CD8-positive, alpha-beta memory T cell (primary cell): ENCODE measurements at regions not wholly inside any gene's neighbourhood (a gene's known extent, or its start where the extent isn't known, plus 50 kb on each side); places are given as distances from the start of the nearest gene placed in this dataset.
A peak's percentile ranks its signal among the peaks of the same experiment; 100 is the strongest.
"Not testable (repeated sequence)": the region's sequence is repeated elsewhere in the genome, so short reads cannot be mapped to it uniquely, and the experiment has no call there.

Source experiments
- CTCF ChIA-PET: fragments of 350-600 bp; sonication (Branson Sonifier 250); formaldehyde crosslinking; loops from one replicate; lab custom pipeline; 2021; ENCODE audit warnings: antibody characterized with exemption; lab: Charles Lee
- POLR2A ChIA-PET: fragments of 350-600 bp; sonication (Branson Sonifier 250); formaldehyde crosslinking; loops from one replicate; lab custom pipeline; 2021; ENCODE audit warnings: antibody characterized with exemption; lab: Charles Lee
- DNase-seq, 5 donors: peaks; one replicate each; pipeline versions ENCODE4 v3.0.0 to v3.0.0-alpha.2; 2020 to 2022; ENCODE audit warnings: mixed read lengths in 1 of 5
- H3K27ac ChIP-seq: one replicate; pipeline ENCODE4 v1.7.0; 2013; ENCODE audit warnings: low read depth, mild to moderate bottlenecking, low read length, moderate library complexity
- H3K27me3 ChIP-seq: 2 replicates; pipeline ENCODE4 v1.7.0; 2013; ENCODE audit warnings: low read length, mild to moderate bottlenecking; ENCODE audit not compliant: insufficient read depth, poor library complexity, severe bottlenecking
- H3K36me3 ChIP-seq: 2 replicates; pipeline ENCODE4 v1.7.0; 2013; ENCODE audit warnings: mild to moderate bottlenecking, low read length, moderate library complexity; ENCODE audit not compliant: insufficient read depth
- H3K4me1 ChIP-seq: 2 replicates; pipeline ENCODE4 v1.7.0; 2013; ENCODE audit warnings: mild to moderate bottlenecking, low read length, moderate library complexity; ENCODE audit not compliant: insufficient read depth
- H3K4me3 ChIP-seq: 2 replicates; pipeline ENCODE4 v1.7.0; 2013; ENCODE audit warnings: mild to moderate bottlenecking, low read length
- H3K9me3 ChIP-seq: 2 replicates; pipeline ENCODE4 v1.7.0; 2013; ENCODE audit warnings: mild to moderate bottlenecking, low read length
- H3K27ac Mint-ChIP-seq, 8 donors: one replicate each; pipeline ENCODE4 v1.8.0; 2020 to 2021; ENCODE audit warnings: mixed read lengths in 8 of 8, mild to moderate bottlenecking in 6 of 8, inconsistent platforms in 3 of 8, moderate library complexity in 3 of 8
- H3K27me3 Mint-ChIP-seq, 2 donors: one replicate each; pipeline ENCODE4 v1.8.0; 2020 to 2021; ENCODE audit warnings: mixed read lengths in 2 of 2, mild to moderate bottlenecking in 1 of 2, moderate library complexity in 1 of 2
- H3K36me3 Mint-ChIP-seq, 3 donors: one replicate each; pipeline ENCODE4 v1.8.0; 2020 to 2021; ENCODE audit warnings: mixed read lengths in 3 of 3, inconsistent platforms in 1 of 3, mild to moderate bottlenecking in 1 of 3
- H3K4me1 Mint-ChIP-seq, 3 donors: one replicate each; pipeline ENCODE4 v1.8.0; 2020 to 2021; ENCODE audit warnings: mixed read lengths in 3 of 3, inconsistent platforms in 1 of 3, mild to moderate bottlenecking in 1 of 3
- H3K4me3 Mint-ChIP-seq, 7 donors: one replicate each; pipeline ENCODE4 v1.8.0; 2020 to 2021; ENCODE audit warnings: mixed read lengths in 7 of 7, mild to moderate bottlenecking in 6 of 7, moderate library complexity in 4 of 7, inconsistent platforms in 2 of 7
- H3K9me3 Mint-ChIP-seq, 5 donors: one replicate each; pipeline ENCODE4 v1.8.0; 2020 to 2022; ENCODE audit warnings: mixed read lengths in 5 of 5, mild to moderate bottlenecking in 3 of 5, moderate library complexity in 2 of 5, inconsistent platforms in 1 of 5

- DNase-seq = peak; percentile 17 to 60 (median 22)
- no peaks in the 10 kb centered on the region for H3K9me3 Mint-ChIP-seq
- no peaks in the 10 kb centered on the region for H3K36me3 ChIP-seq
- H3K4me3 ChIP-seq = no peak overlapping the region
- no peaks in the 10 kb centered on the region for H3K9me3 ChIP-seq
- no peaks in the 10 kb centered on the region for H3K4me1 ChIP-seq
- peaks cover 0 to 4% of the 10 kb centered on the region in 2 donors for H3K27me3 Mint-ChIP-seq
- CTCF ChIA-PET = interaction anchor here (0.9 to 1.4 kb wide), 2 partner anchors 9 to 724 kb away, joined by 3 read pairs; no protein-coding TSS in a partner anchor
- H3K27me3 ChIP-seq = no peaks in the 10 kb centered on the region
- peaks cover 7 to 20% (median 11%) of the 10 kb centered on the region in 3 donors for H3K4me1 Mint-ChIP-seq
- no peak overlapping the region for H3K4me3 Mint-ChIP-seq
- H3K27ac ChIP-seq = no peak overlapping the region
- POLR2A ChIA-PET = no interaction called here
- no peak overlapping the region for H3K27ac Mint-ChIP-seq
- H3K36me3 Mint-ChIP-seq = no peaks in the 10 kb centered on the region
Observed at GRCh38 chr9:96061293-96061987, 185.9 kb downstream of the ERCC6L2 start.

- peaks cover 0 to 3% of the 10 kb centered on the region in 2 donors for H3K27me3 Mint-ChIP-seq
Observed at GRCh38 chr9:96058218-96058617, 182.7 kb downstream of the ERCC6L2 start.

GRCh38 chr9:96057155-96057554, 181.7 kb downstream of the ERCC6L2 start:
- H3K4me3 Mint-ChIP-seq = no peak overlapping the region
- Histone ChIP-seq H3K36me3 (no peaks in the 10 kb centered on the region), H3K27ac (no peak overlapping the region), H3K4me3 (no peak overlapping the region), H3K4me1 (no peaks in the 10 kb centered on the region), H3K27me3 (no peaks in the 10 kb centered on the region), H3K9me3 (no peaks in the 10 kb centered on the region)
- H3K4me1 Mint-ChIP-seq = peaks cover 7 to 21% (median 15%) of the 10 kb centered on the region in 3 donors
- H3K27ac Mint-ChIP-seq = peak overlapping the region in 5 of 8 donors; percentile 32 to 85 (median 66)
- POLR2A ChIA-PET = no interaction called here
- no peaks in the 10 kb centered on the region for H3K36me3 Mint-ChIP-seq
- H3K27me3 Mint-ChIP-seq = peaks cover 0 to 3% of the 10 kb centered on the region in 2 donors
- no peaks in the 10 kb centered on the region for H3K9me3 Mint-ChIP-seq
- CTCF ChIA-PET = no interaction called here
- DNase-seq = no peak

More at GRCh38 chr9:96058218-96058617, 182.7 kb downstream of the ERCC6L2 start:
- Mint-ChIP-seq H3K9me3 (no peaks in the 10 kb centered on the region), H3K4me1 (peaks cover 7 to 21% (median 15%) of the 10 kb centered on the region in 3 donors), H3K4me3 (no peak overlapping the region), H3K36me3 (no peaks in the 10 kb centered on the region), H3K27ac (no peak overlapping the region)
- no peak overlapping the region for H3K4me3 ChIP-seq
- no peak overlapping the region for H3K27ac ChIP-seq
- H3K27me3 ChIP-seq = no peaks in the 10 kb centered on the region
- CTCF ChIA-PET = no interaction called here
- H3K9me3 ChIP-seq = no peaks in the 10 kb centered on the region
- POLR2A ChIA-PET = no interaction called here
- no peak for DNase-seq
- no peaks in the 10 kb centered on the region for H3K36me3 ChIP-seq
- no peaks in the 10 kb centered on the region for H3K4me1 ChIP-seq

GRCh38 chr9:96056226-96056625, 180.7 kb downstream of the ERCC6L2 start:
- Histone ChIP-seq H3K27me3 (no peaks in the 10 kb centered on the region), H3K36me3 (no peaks in the 10 kb centered on the region), H3K9me3 (no peaks in the 10 kb centered on the region), H3K27ac (no peak overlapping the region), H3K4me3 (no peak overlapping the region), H3K4me1 (no peaks in the 10 kb centered on the region)
- Mint-ChIP-seq H3K4me3 (no peak overlapping the region), H3K36me3 (no peaks in the 10 kb centered on the region), H3K4me1 (peaks cover 7 to 19% (median 15%) of the 10 kb centered on the region in 3 donors), H3K27ac (peak overlapping the region in 3 of 8 donors; percentile 26 to 37 (median 29)), H3K27me3 (peaks cover 0 to 1% of the 10 kb centered on the region in 2 donors), H3K9me3 (no peaks in the 10 kb centered on the region)
- ChIA-PET POLR2A (no interaction called here), CTCF (no interaction called here)
- DNase-seq = no peak

GRCh38 chr9:96054248-96054647, 178.8 kb downstream of the ERCC6L2 start:
- H3K27me3 ChIP-seq, POLR2A ChIA-PET, CTCF ChIA-PET: not testable (repeated sequence)

GRCh38 chr9:96052686-96053085, 177.2 kb downstream of the ERCC6L2 start:
- no peaks in the 10 kb centered on the region for H3K9me3 ChIP-seq
- no peak overlapping the region for H3K4me3 ChIP-seq
- H3K27me3 ChIP-seq = no peaks in the 10 kb centered on the region
- Mint-ChIP-seq H3K4me3 (no peak overlapping the region), H3K4me1 (peaks cover 7 to 18% (median 14%) of the 10 kb centered on the region in 3 donors), H3K27ac (peak overlapping the region in 1 of 8 donors; percentile 63), H3K27me3 (peaks cover 1 to 3% of the 10 kb centered on the region in 2 donors), H3K36me3 (no peaks in the 10 kb centered on the region), H3K9me3 (no peaks in the 10 kb centered on the region)
- no peaks in the 10 kb centered on the region for H3K4me1 ChIP-seq
- H3K27ac ChIP-seq = no peak overlapping the region
- H3K36me3 ChIP-seq = no peaks in the 10 kb centered on the region
- CTCF ChIA-PET = interaction anchor here (1.4 kb wide), 1 partner anchor 9 kb away, joined by 3 read pairs; no protein-coding TSS in a partner anchor
- POLR2A ChIA-PET = no interaction called here
- DNase-seq = no peak

More at GRCh38 chr9:96054248-96054647, 178.8 kb downstream of the ERCC6L2 start:
- H3K27ac Mint-ChIP-seq, H3K9me3 ChIP-seq, H3K4me3 ChIP-seq, H3K36me3 ChIP-seq, DNase-seq, H3K27me3 Mint-ChIP-seq, H3K36me3 Mint-ChIP-seq, H3K4me3 Mint-ChIP-seq, H3K4me1 ChIP-seq, H3K9me3 Mint-ChIP-seq, H3K27ac ChIP-seq: not testable (repeated sequence)
- H3K4me1 Mint-ChIP-seq = peaks cover 7 to 15% (median 14%) of the 10 kb centered on the region in 3 donors

- DNase-seq = no peak
- Histone ChIP-seq H3K9me3 (no peaks in the 10 kb centered on the region), H3K27me3 (no peaks in the 10 kb centered on the region), H3K4me1 (no peaks in the 10 kb centered on the region), H3K36me3 (no peaks in the 10 kb centered on the region), H3K27ac (no peak overlapping the region), H3K4me3 (no peak overlapping the region)
- CTCF ChIA-PET = no interaction called here
- no peak overlapping the region for H3K4me3 Mint-ChIP-seq
- no peaks in the 10 kb centered on the region for H3K36me3 Mint-ChIP-seq
- POLR2A ChIA-PET = no interaction called here
- no peaks in the 10 kb centered on the region for H3K9me3 Mint-ChIP-seq
- H3K4me1 Mint-ChIP-seq = peaks cover 0 to 6% (median 4%) of the 10 kb centered on the region in 3 donors
- peaks cover 3 to 6% of the 10 kb centered on the region in 2 donors for H3K27me3 Mint-ChIP-seq
- no peak overlapping the region for H3K27ac Mint-ChIP-seq
Observed at GRCh38 chr9:96051423-96051822, 175.9 kb downstream of the ERCC6L2 start.

GRCh38 chr9:96050861-96051155, 175.3 kb downstream of the ERCC6L2 start:
- H3K27me3 Mint-ChIP-seq = peaks cover 7 to 12% of the 10 kb centered on the region in 2 donors
- H3K27me3 ChIP-seq = no peaks in the 10 kb centered on the region
- no peaks in the 10 kb centered on the region for H3K36me3 ChIP-seq
- ChIA-PET POLR2A (no interaction called here), CTCF (no interaction called here)
- no peak overlapping the region for H3K4me3 Mint-ChIP-seq
- no peaks in the 10 kb centered on the region for H3K36me3 Mint-ChIP-seq
- DNase-seq = no peak
- no peak overlapping the region for H3K27ac ChIP-seq
- no peaks in the 10 kb centered on the region for H3K9me3 Mint-ChIP-seq
- no peaks in the 10 kb centered on the region for H3K9me3 ChIP-seq
- no peak overlapping the region for H3K27ac Mint-ChIP-seq
- peaks cover 0 to 5% (median 0%) of the 10 kb centered on the region in 3 donors for H3K4me1 Mint-ChIP-seq
- H3K4me1 ChIP-seq = no peaks in the 10 kb centered on the region
- no peak overlapping the region for H3K4me3 ChIP-seq
